Sigmoid colon (tissue), 6 donors: ENCODE measurements at regions not wholly inside any gene's neighbourhood (a gene's known extent, or its start where the extent isn't known, plus 50 kb on each side); places are given as distances from the start of the nearest gene placed in this dataset.

Experiments
- DNase-seq: peaks from one replicate; pipeline ENCODE4 v3.0.0-alpha.2; 2019
- H3K27ac ChIP-seq, 4 donors: fragments of 200-600 bp; sonication (generic); one replicate each; pipeline ENCODE4 v1.5.1; 2016 to 2019; ENCODE audit warnings: mild to moderate bottlenecking in 1 of 4
- H3K27me3 ChIP-seq, 3 donors: fragments of 200-600 bp; sonication (generic); one replicate each; pipeline ENCODE4 v1.5.1; 2019; ENCODE audit warnings: mild to moderate bottlenecking in 1 of 3
- H3K36me3 ChIP-seq, 4 donors: fragments of 200-600 bp; sonication (generic); one replicate each; pipeline ENCODE4 v1.5.1; 2016 to 2019
- H3K4me1 ChIP-seq, 4 donors: fragments of 200-600 bp; sonication (generic); one replicate each; pipeline ENCODE4 v1.5.1; 2017 to 2019
- H3K4me3 ChIP-seq, 4 donors: fragments of 200-600 bp; sonication (generic); one replicate each; pipeline ENCODE4 v1.5.1; 2017 to 2019; ENCODE audit warnings: mild to moderate bottlenecking in 2 of 4, moderate library complexity in 1 of 4
- H3K9me3 ChIP-seq, 4 donors: fragments of 200-600 bp in 3 of 4; sonication (generic) in 3 of 4; one replicate each; pipeline versions ENCODE4 v1.5.1 to v1.6.1; 2013 to 2019
- EP300 ChIP-seq, 4 donors: sonication (generic); formaldehyde crosslinking; IDR thresholded peaks; one replicate each; pipeline ENCODE4 v1.6.1; 2017; ENCODE audit warnings: antibody characterized with exemption in 4 of 4
- POLR2A ChIP-seq, 2 donors: fragments of 450-650 bp; IDR thresholded peaks; one replicate each; pipeline ENCODE4 v1.6.1; 2016; ENCODE audit warnings: antibody characterized with exemption in 2 of 2, mild to moderate bottlenecking in 2 of 2, moderate library complexity in 2 of 2
- POLR2AphosphoS5 ChIP-seq, 4 donors: sonication (generic); formaldehyde crosslinking; IDR thresholded peaks; one replicate each; pipeline ENCODE4 v1.6.1; 2017; ENCODE audit warnings: antibody characterized with exemption in 4 of 4
- WGBS, 2 donors: extraction: QIAGEN DNeasy Blood & Tissue Kit; methylation state at CpG; one replicate each; pipeline ENCODE4 v1.1.7; 2013; 5-methylcytosine and 5-hydroxymethylcytosine counted together
- intact Hi-C: fragments of 100-400 bp; cut with DNase I; formaldehyde crosslinking; loops from one replicate; pipeline ENCODE4 v1.15.1; 2023
- TF ChIP-seq, protein P1 (sequence below), 4 experiments: fragments of 450-650 bp in 3 of 4; fragments of 200-600 bp in 1 of 4; IDR thresholded peaks; one replicate each; pipeline ENCODE4 v1.5.1; 2016 to 2019; ENCODE audit warnings: antibody characterized with exemption in 4 of 4, mild to moderate bottlenecking in 3 of 4, moderate library complexity in 2 of 4
- donor health status: healthy with polysubstance abuse.
- donor health status: healthy.

DNA sequence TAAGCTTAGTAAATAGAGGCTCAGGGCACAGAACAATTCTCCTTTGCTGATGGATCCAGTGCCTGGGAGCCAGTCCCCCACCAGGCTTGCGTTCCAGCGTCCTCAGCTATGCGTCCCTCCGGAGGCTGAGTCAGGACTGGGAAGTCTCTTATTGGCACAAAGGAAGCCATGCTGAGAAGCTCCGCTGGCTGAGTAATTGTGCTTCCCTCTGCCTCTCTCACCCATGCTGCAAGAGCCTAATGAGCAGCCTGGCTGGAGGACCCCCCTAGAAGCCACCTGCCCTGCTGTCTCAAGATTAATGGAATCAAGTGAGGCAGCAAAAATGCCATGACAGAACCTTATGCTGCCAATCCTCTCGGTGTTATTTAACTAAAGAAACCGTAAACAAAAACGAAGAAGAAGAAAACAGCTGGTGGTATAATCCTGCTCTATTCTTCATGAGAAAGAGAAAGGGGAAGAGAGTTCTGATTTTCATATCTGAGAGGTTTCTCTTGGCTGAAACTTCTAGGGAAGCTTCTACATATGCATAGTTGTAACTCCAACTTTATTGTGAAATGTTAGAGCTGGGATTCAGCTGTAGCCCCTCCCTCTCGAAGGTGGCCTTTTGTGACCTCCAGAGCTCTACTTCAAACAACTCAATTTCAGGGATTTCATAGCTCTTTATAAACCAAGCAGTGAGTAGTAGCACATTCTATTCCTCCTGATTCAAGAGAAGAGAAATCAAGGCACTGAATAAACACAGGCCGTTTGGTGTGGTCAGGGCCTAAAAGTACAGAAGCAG, 185.4 kb upstream of the SEMA6A start:
- peak overlapping the region in 1 of 4 donors; percentile 22 for H3K27ac ChIP-seq
- no peaks in the 10 kb centered on the region for H3K4me1 ChIP-seq
- DNase-seq, result peak; percentile 72
- H3K27me3 ChIP-seq, result no peaks in the 10 kb centered on the region
- 75 to 80% methylated on average over 10 of the region's 10 CpGs for whole genome bisulfite sequencing, 2 donors
- H3K4me3 ChIP-seq, result no peak overlapping the region
- no peaks in the 10 kb centered on the region for H3K9me3 ChIP-seq
- intact Hi-C loops, result loop anchor here (10.0 kb wide), 1 partner anchor 135 kb away; no protein-coding TSS in a partner anchor
- H3K36me3 ChIP-seq, result no peaks in the 10 kb centered on the region
- TF ChIP-seq POLR2A (IDR thresholded peaks at IDR 0.05) (no peak), POLR2AphosphoS5 (IDR thresholded peaks at IDR 0.05) (peak in 1 of 4 donors; percentile 11)
- TF ChIP-seq, protein P1, sequence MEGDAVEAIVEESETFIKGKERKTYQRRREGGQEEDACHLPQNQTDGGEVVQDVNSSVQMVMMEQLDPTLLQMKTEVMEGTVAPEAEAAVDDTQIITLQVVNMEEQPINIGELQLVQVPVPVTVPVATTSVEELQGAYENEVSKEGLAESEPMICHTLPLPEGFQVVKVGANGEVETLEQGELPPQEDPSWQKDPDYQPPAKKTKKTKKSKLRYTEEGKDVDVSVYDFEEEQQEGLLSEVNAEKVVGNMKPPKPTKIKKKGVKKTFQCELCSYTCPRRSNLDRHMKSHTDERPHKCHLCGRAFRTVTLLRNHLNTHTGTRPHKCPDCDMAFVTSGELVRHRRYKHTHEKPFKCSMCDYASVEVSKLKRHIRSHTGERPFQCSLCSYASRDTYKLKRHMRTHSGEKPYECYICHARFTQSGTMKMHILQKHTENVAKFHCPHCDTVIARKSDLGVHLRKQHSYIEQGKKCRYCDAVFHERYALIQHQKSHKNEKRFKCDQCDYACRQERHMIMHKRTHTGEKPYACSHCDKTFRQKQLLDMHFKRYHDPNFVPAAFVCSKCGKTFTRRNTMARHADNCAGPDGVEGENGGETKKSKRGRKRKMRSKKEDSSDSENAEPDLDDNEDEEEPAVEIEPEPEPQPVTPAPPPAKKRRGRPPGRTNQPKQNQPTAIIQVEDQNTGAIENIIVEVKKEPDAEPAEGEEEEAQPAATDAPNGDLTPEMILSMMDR (IDR thresholded peaks at IDR 0.05), result no peak

GRCh38 chr5:116757326-116757725, 182.7 kb upstream of the SEMA6A start:
- no peaks in the 10 kb centered on the region for H3K4me1 ChIP-seq
- no peak for TF ChIP-seq POLR2A (IDR thresholded peaks at IDR 0.05)
- TF ChIP-seq POLR2AphosphoS5 (IDR thresholded peaks at IDR 0.05), result no peak
- TF ChIP-seq, protein P1 (IDR thresholded peaks at IDR 0.05), result no peak
- no peak for TF ChIP-seq EP300 (IDR thresholded peaks at IDR 0.05)
- no peaks in the 10 kb centered on the region for H3K9me3 ChIP-seq
- H3K27me3 ChIP-seq, result no peaks in the 10 kb centered on the region
- H3K27ac ChIP-seq, result no peak overlapping the region
- H3K4me3 ChIP-seq, result no peak overlapping the region
- intact Hi-C loops, result no loop called here
- WGBS, 2 donors, result 55 to 81% methylated on average over 1 of the region's 1 CpG
- DNase-seq, result no peak
- no peaks in the 10 kb centered on the region for H3K36me3 ChIP-seq

- TF ChIP-seq POLR2AphosphoS5 (IDR thresholded peaks at IDR 0.05) (no peak), EP300 (IDR thresholded peaks at IDR 0.05) (no peak), POLR2A (IDR thresholded peaks at IDR 0.05) (no peak)
- TF ChIP-seq, protein P1 (IDR thresholded peaks at IDR 0.05), result no peak
- Histone ChIP-seq H3K36me3 (no peaks in the 10 kb centered on the region), H3K27ac (no peak overlapping the region), H3K27me3 (no peaks in the 10 kb centered on the region), H3K4me3 (no peak overlapping the region), H3K4me1 (no peaks in the 10 kb centered on the region), H3K9me3 (no peaks in the 10 kb centered on the region)
- WGBS, 2 donors, result 78 to 89% methylated on average over 1 of the region's 1 CpG
- intact Hi-C loops, result no loop called here
- DNase-seq, result no peak
Observed at GRCh38 chr5:116756531-116756930, 181.9 kb upstream of the SEMA6A start.

DNA sequence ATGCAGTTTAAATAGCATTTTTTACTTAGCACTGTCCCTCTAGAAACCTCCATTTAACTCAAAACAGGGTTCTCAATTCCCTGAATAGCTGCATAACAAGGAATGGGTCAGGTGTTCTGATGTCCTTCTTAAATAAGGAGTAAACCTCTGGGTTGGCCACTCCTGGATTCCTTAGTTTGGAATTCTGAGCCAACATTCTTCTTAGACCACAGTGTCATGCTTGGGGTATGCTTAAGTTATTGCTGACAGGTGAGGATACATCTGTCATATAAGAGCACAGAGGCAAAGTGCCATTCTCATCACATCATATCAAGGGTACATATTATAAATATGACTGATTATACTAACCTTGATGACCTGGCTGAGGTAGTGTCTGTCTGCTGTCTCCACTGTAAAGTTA, 179.9 kb upstream of the SEMA6A start:
- TF ChIP-seq POLR2A (IDR thresholded peaks at IDR 0.05) (no peak), EP300 (IDR thresholded peaks at IDR 0.05) (no peak), POLR2AphosphoS5 (IDR thresholded peaks at IDR 0.05) (no peak)
- TF ChIP-seq, protein P1 (IDR thresholded peaks at IDR 0.05), result no peak
- peaks cover 0 to 6% (median 2%) of the 10 kb centered on the region in 4 donors for H3K4me1 ChIP-seq
- DNase-seq, result no peak
- no peaks in the 10 kb centered on the region for H3K36me3 ChIP-seq
- H3K4me3 ChIP-seq, result no peak overlapping the region
- H3K9me3 ChIP-seq, result no peaks in the 10 kb centered on the region
- H3K27me3 ChIP-seq, result no peaks in the 10 kb centered on the region
- no peak overlapping the region for H3K27ac ChIP-seq
- intact Hi-C loops, result no loop called here

DNA sequence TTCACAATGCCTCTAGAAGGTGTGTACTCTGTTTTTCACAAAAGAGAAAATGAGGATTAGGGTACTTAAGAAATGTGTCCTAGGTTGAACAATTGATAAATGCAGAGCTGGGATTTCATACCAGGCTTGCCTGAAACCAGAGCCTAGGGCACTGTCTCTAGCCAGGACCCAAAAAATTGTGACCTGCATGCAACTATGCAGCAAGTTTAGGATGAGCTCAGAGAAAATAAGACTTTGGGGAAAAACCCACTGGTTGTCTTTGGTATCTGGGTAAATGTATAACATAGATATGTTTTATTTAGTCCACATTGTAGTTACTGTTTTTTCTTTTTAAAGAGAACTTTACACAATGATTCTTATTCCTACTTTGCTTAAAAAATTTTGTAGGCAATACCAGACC, 177.1 kb upstream of the SEMA6A start:
- peak overlapping the region in 1 of 4 donors; percentile 55 for H3K27ac ChIP-seq
- no peaks in the 10 kb centered on the region for H3K36me3 ChIP-seq
- no peak overlapping the region for H3K4me3 ChIP-seq
- H3K27me3 ChIP-seq, result no peaks in the 10 kb centered on the region
- no peak for DNase-seq
- intact Hi-C loops, result no loop called here
- TF ChIP-seq EP300 (IDR thresholded peaks at IDR 0.05) (no peak), POLR2AphosphoS5 (IDR thresholded peaks at IDR 0.05) (no peak), POLR2A (IDR thresholded peaks at IDR 0.05) (no peak)
- TF ChIP-seq, protein P1 (IDR thresholded peaks at IDR 0.05), result no peak
- H3K9me3 ChIP-seq, result no peaks in the 10 kb centered on the region
- H3K4me1 ChIP-seq, result peaks cover 0 to 21% (median 19%) of the 10 kb centered on the region in 4 donors
